SJCRH30 (cell line): ENCODE measurements at regions not wholly inside any gene's neighbourhood (a gene's known extent, or its start where the extent isn't known, plus 50 kb on each side); places are given as distances from the start of the nearest gene placed in this dataset.
"Not testable (repeated sequence)": the region's sequence is repeated elsewhere in the genome, so short reads cannot be mapped to it uniquely, and the experiment has no call there.

Experiments used
- DNase-seq, 2 experiments: peaks; one replicate each; pipeline ENCODE4 v3.0.0-alpha.2; 2015 to 2020
- H3K27ac ChIP-seq: fragments of 250-450 bp; sonication (Bioruptor Pico); 2 replicates; pipeline ENCODE4 v1.5.1; 2020; ENCODE audit warnings: mild to moderate bottlenecking, moderate library complexity
- H3K27me3 ChIP-seq: fragments of 250-450 bp; sonication (Bioruptor Pico); 2 replicates; pipeline ENCODE4 v1.5.1; 2020; ENCODE audit warnings: mild to moderate bottlenecking, moderate library complexity
- H3K36me3 ChIP-seq: fragments of 250-450 bp; sonication (Bioruptor Pico); 2 replicates; pipeline ENCODE4 v1.5.1; 2020; ENCODE audit warnings: mild to moderate bottlenecking, moderate library complexity
- H3K4me1 ChIP-seq: fragments of 250-450 bp; sonication (Bioruptor Pico); 2 replicates; pipeline ENCODE4 v1.5.1; 2020; ENCODE audit warnings: mild to moderate bottlenecking, moderate library complexity
- H3K4me3 ChIP-seq: fragments of 250-450 bp; sonication (Bioruptor Pico); 2 replicates; pipeline ENCODE4 v1.5.1; 2020; ENCODE audit warnings: mild to moderate bottlenecking, moderate library complexity
- H3K9me3 ChIP-seq: fragments of 250-450 bp; sonication (Bioruptor Pico); replicated peaks from 2 replicates; pipeline ENCODE4 v1.5.1; 2020; ENCODE audit warnings: mild to moderate bottlenecking, moderate library complexity

DNA sequence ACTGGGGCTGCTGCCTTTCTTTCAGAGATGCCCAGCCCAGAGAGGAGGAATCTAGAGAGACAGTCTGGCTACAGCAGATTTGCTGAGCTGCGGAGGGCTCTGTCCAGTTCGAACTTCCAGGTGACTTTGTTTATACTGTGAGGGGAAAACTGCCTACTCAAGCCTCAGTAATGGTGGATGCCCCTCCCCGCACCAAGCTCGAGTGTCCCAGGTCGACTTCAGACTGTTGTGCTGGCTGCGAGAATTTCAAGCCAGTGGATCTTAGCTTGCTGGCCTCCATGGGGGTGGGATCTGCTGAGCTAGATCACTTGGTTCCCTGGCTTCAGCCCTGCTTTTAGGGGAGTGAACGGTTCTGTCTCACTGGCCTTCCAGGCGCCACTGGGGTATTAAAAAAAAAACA, 163.1 kb downstream of the GATB start:
- not testable (repeated sequence) for DNase-seq, H3K9me3 ChIP-seq, H3K27ac ChIP-seq, H3K4me1 ChIP-seq, H3K36me3 ChIP-seq, H3K4me3 ChIP-seq, H3K27me3 ChIP-seq

DNA sequence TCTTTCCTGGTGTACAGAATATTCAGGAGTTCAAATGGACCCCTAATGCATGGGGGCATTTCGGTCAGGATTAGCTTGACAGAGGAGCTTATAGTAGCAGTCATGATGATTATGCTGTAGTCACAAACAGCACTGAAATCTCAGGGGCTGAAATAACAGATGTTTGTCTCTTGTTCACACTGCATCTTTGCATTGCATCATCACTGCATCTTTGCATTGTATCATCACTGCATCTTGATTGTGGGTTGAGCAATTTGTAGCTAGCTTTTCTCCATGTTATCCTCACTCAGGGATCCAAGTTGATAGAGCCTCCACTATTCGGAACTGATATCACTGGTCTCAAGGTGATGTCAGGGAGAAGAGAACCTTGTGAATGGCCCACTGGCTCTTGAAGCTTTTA, 160.9 kb downstream of the GATB start:
- Histone ChIP-seq H3K36me3 (no peaks in the 10 kb centered on the region), H3K4me3 (no peak overlapping the region), H3K27me3 (no peaks in the 10 kb centered on the region), H3K27ac (no peak overlapping the region), H3K4me1 (no peaks in the 10 kb centered on the region), H3K9me3 (no peaks in the 10 kb centered on the region)
- no peak for DNase-seq

DNA sequence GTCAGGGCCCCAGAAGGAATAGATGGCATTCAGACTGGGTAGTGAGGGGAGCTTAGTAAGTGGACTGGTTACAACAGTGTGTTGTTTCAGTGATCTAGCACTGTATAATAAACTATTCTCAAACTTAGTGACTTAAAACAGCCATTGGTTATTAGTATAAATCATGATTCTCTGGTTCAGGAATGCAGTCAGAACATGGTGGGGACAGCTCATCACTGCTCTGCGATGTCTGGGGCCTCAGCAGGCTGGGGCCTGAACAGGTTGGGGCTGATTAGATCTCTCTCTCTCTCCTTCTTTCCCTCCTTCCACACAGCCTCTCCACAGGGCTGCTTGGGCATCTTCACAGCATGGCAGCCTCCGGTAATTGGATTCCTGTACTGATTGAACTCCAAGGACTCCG, 160.4 kb downstream of the GATB start:
- Histone ChIP-seq H3K4me1 (no peaks in the 10 kb centered on the region), H3K27ac (no peak overlapping the region), H3K4me3 (no peak overlapping the region), H3K36me3 (no peaks in the 10 kb centered on the region), H3K27me3 (no peaks in the 10 kb centered on the region), H3K9me3 (no peaks in the 10 kb centered on the region)
- no peak for DNase-seq

DNA sequence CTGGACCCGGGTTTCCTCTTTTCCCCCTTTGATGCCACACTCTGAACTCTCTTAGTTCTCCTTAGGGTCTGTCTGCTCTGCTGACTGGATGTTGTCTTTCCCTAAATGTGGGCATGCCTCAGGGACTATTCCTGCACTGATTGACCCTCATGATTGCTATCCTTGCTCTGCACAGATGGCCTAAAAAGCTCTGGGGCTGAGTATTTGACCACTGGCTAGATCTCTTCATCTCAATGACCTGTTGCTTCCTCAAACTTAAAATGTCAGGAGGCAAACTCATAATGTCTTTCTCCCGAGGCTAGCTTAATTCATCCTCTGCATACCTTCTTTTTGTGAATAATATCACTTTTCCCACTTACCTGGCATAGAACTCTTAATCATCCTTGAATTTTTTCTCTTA, 157.4 kb downstream of the GATB start:
- DNase-seq, result no peak
- H3K9me3 ChIP-seq, result no peaks in the 10 kb centered on the region
- H3K27me3 ChIP-seq, result no peaks in the 10 kb centered on the region
- H3K4me3 ChIP-seq, result no peak overlapping the region
- H3K27ac ChIP-seq, result no peak overlapping the region
- no peaks in the 10 kb centered on the region for H3K36me3 ChIP-seq
- H3K4me1 ChIP-seq, result no peaks in the 10 kb centered on the region

- DNase-seq, result peak in 1 of 2 experiments; percentile 35
- Histone ChIP-seq H3K4me1 (no peaks in the 10 kb centered on the region), H3K9me3 (no peaks in the 10 kb centered on the region), H3K36me3 (no peaks in the 10 kb centered on the region), H3K27me3 (no peaks in the 10 kb centered on the region), H3K4me3 (no peak overlapping the region), H3K27ac (no peak overlapping the region)
Observed at GRCh38 chr4:151604238-151604637, 156.6 kb downstream of the GATB start.

GRCh38 chr4:151605215-151605614, 155.6 kb downstream of the GATB start:
- Histone ChIP-seq H3K36me3 (no peaks in the 10 kb centered on the region), H3K9me3 (no peaks in the 10 kb centered on the region), H3K4me1 (no peaks in the 10 kb centered on the region), H3K4me3 (no peak overlapping the region), H3K27ac (no peak overlapping the region), H3K27me3 (no peaks in the 10 kb centered on the region)
- no peak for DNase-seq

DNA sequence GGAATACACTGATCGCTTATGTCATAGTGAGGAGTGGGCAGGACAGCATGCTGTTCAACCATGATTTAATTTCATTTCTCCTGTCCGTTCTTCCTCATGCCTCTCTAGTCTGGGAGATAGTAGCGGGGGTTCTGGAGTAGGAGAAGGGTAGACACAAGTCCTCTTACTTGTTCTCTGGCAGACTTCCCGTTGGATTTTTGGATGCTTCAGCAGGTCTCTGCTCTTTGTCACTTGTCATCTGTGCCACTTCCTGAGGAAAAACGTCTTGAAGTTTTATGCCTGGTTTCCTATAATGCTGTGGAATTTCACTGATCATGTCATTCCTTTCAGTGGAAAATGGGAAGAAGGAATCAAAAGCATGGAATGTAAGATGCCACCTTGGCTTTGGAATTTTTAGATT, 154.7 kb downstream of the GATB start:
- Histone ChIP-seq H3K27ac (no peak overlapping the region), H3K9me3 (no peaks in the 10 kb centered on the region)
- no peak for DNase-seq

DNA sequence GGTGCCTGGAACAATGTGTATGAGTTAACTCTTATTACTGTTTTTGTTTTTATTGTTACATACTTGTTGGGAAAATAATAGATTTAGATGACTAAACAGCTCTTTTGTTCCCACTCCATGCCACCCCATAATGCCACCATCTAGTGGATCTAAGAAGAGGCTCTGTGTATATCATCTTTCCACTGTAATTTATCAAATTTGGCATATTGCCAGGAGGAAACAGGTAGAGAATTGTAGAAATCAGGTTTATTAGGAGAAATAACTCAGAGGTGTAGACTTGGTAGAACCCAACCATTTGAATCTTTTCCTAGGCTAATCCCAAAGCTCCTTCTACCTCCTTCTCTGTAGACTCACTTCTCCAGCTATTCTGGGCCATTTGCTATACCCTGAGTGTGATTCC, 150.6 kb downstream of the GATB start:
- Histone ChIP-seq H3K36me3 (no peaks in the 10 kb centered on the region), H3K4me3 (no peak overlapping the region), H3K9me3 (no peaks in the 10 kb centered on the region), H3K27ac (no peak overlapping the region), H3K4me1 (no peaks in the 10 kb centered on the region), H3K27me3 (no peaks in the 10 kb centered on the region)
- DNase-seq, result no peak

More for the DNA sequence above, 154.7 kb downstream of the GATB start:
- no peaks in the 10 kb centered on the region for H3K4me1 ChIP-seq
- no peaks in the 10 kb centered on the region for H3K36me3 ChIP-seq
- H3K27me3 ChIP-seq, result no peaks in the 10 kb centered on the region
- no peak overlapping the region for H3K4me3 ChIP-seq

- no peak overlapping the region for H3K4me3 ChIP-seq
- H3K27ac ChIP-seq, result no peak overlapping the region
- no peak for DNase-seq
- no peaks in the 10 kb centered on the region for H3K36me3 ChIP-seq
- H3K27me3 ChIP-seq, result no peaks in the 10 kb centered on the region
- H3K9me3 ChIP-seq, result no peaks in the 10 kb centered on the region
- H3K4me1 ChIP-seq, result no peaks in the 10 kb centered on the region
Observed at GRCh38 chr4:151611960-151612359, 148.8 kb downstream of the GATB start.

GRCh38 chr4:151613290-151613689, 147.5 kb downstream of the GATB start:
- no peak overlapping the region for H3K27ac ChIP-seq
- no peaks in the 10 kb centered on the region for H3K4me1 ChIP-seq
- no peak overlapping the region for H3K4me3 ChIP-seq
- H3K9me3 ChIP-seq, result no peaks in the 10 kb centered on the region
- DNase-seq, result no peak
- no peaks in the 10 kb centered on the region for H3K27me3 ChIP-seq
- no peaks in the 10 kb centered on the region for H3K36me3 ChIP-seq

DNA sequence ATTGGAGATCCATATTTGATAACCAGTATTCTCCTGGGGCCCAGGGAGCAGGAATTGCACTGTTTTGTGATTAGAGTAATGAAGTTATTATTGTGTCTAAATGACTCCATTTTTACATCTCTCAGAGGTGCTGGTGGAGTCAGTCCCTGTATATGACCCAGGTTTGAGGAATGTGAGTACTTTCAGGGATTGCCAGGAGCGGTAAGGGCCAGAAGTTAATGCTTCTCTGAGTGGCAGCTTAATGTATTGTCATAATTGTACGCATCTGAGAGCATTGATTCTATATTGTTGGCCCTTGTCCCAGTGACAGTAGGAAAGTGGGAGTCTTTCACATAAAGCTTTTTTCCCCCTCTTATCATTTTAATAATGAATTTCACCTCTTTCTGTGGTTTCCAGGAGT, 146.2 kb downstream of the GATB start:
- Histone ChIP-seq H3K4me1 (no peaks in the 10 kb centered on the region), H3K27me3 (no peaks in the 10 kb centered on the region), H3K27ac (no peak overlapping the region), H3K4me3 (no peak overlapping the region), H3K9me3 (no peaks in the 10 kb centered on the region), H3K36me3 (no peaks in the 10 kb centered on the region)
- no peak for DNase-seq

DNA sequence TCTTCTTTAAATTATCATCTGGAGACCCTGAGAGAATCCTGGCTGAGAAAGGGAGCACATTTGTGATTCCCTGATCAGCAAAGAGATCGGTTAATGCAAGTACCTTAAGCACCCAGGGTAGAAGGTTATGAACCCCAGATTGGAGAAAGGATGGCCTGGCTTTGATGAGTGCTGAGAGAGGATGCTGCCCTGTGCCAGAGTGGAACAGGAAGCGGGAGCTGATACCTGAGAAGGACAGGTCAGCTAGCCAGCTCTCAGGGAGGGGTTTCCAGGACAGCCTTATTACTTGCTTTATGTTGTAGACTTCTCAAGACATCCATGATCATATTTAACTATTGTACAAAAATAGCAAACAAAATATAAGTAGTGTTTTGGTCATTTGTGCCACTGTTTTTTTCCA, 141.9 kb downstream of the GATB start:
- DNase-seq, result no peak
- no peaks in the 10 kb centered on the region for H3K9me3 ChIP-seq
- no peaks in the 10 kb centered on the region for H3K36me3 ChIP-seq
- H3K27me3 ChIP-seq, result no peaks in the 10 kb centered on the region
- no peak overlapping the region for H3K4me3 ChIP-seq
- H3K4me1 ChIP-seq, result no peaks in the 10 kb centered on the region
- H3K27ac ChIP-seq, result no peak overlapping the region

GRCh38 chr4:151620066-151620465, 140.7 kb downstream of the GATB start:
- DNase-seq, result no peak
- Histone ChIP-seq H3K4me3 (no peak overlapping the region), H3K27ac (no peak overlapping the region), H3K36me3 (no peaks in the 10 kb centered on the region), H3K27me3 (no peaks in the 10 kb centered on the region), H3K4me1 (no peaks in the 10 kb centered on the region), H3K9me3 (no peaks in the 10 kb centered on the region)
